Stimulated activated naive CD8-positive, alpha-beta T cell treated with anti-CD3 and anti-CD28 coated beads, Interleukin-15, amount 100 ng/mL, for 72 hours (primary cell): ENCODE measurements at regions not wholly inside any gene's neighbourhood (a gene's known extent, or its start where the extent isn't known, plus 50 kb on each side); places are given as distances from the start of the nearest gene placed in this dataset.

Source experiments
- ATAC-seq: fragments of 150-1000 bp; cut with Tn5 transposase; 2 replicates; pipeline ENCODE4 v1.10.0; 2021; ENCODE audit warnings: mild to moderate bottlenecking, moderate library complexity
- DNase-seq, 2 donors: peaks; one replicate each; pipeline ENCODE4 v3.0.0; 2021 to 2022
- H3K27ac Mint-ChIP-seq, 2 donors: one replicate each; pipeline ENCODE4 v1.8.0; 2022; ENCODE audit warnings: mild to moderate bottlenecking in 2 of 2, mixed read lengths in 2 of 2, moderate library complexity in 2 of 2
- H3K27me3 Mint-ChIP-seq: one replicate; pipeline ENCODE4 v1.8.0; 2022; ENCODE audit warnings: mixed read lengths
- H3K4me1 Mint-ChIP-seq: one replicate; pipeline ENCODE4 v1.8.0; 2022; ENCODE audit warnings: mild to moderate bottlenecking, mixed read lengths
- H3K4me3 Mint-ChIP-seq, 2 donors: one replicate each; pipeline ENCODE4 v1.8.0; 2022; ENCODE audit warnings: mild to moderate bottlenecking in 2 of 2, mixed read lengths in 2 of 2, moderate library complexity in 1 of 2
- H3K9me3 Mint-ChIP-seq, 2 donors: one replicate each; pipeline ENCODE4 v1.8.0; 2022; ENCODE audit warnings: mixed read lengths in 2 of 2

DNA sequence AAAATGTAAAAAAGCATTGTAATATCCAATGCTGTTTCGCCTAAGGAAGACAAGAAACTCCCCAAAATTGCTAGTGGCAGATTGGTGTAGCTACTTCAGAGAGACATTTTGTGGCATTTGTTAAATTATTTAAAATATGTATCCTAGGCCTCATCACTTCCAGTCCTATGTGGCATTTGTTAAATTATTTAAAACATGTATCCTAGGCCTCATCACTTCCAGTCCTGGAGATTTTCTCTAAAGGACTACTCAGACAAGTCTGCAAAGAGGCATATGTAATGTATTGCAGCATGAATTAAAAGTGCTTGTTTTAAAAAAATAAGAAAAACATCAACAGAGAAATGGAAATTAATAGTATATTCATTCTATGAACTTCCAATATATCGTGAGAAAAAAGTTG, 95.6 kb upstream of the KCTD3 start:
- DNase-seq (no peak), ATAC-seq (no peak)
- Mint-ChIP-seq H3K4me3 (no peak overlapping the region), H3K27ac (no peak overlapping the region), H3K27me3 (no peaks in the 10 kb centered on the region), H3K9me3 (peaks cover 4 to 5% of the 10 kb centered on the region in 2 donors), H3K4me1 (no peaks in the 10 kb centered on the region)

DNA sequence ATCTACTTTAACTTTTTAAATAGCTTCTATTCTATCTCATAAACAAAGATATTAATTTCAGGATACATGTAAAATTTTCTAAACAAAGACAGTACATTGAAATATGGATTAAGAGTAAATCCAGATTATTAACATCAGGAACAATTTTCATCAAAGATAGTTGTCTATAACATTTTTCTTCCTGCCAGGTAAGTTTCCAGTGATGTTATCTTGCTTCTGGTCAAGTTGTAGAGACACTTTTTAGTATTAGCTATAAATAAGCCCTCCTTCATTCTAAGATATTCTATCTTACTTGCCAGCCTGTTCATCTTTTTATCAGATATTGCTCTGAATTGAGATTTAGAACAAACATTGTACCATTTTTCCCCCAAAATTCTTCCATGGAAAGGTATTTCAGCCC, 94.4 kb upstream of the KCTD3 start:
- no peak overlapping the region for H3K4me3 Mint-ChIP-seq
- H3K27me3 Mint-ChIP-seq, result no peaks in the 10 kb centered on the region
- H3K4me1 Mint-ChIP-seq, result no peaks in the 10 kb centered on the region
- no peak for ATAC-seq
- no peak for DNase-seq
- H3K9me3 Mint-ChIP-seq, result peaks cover 5 to 14% of the 10 kb centered on the region in 2 donors
- H3K27ac Mint-ChIP-seq, result no peak overlapping the region

DNA sequence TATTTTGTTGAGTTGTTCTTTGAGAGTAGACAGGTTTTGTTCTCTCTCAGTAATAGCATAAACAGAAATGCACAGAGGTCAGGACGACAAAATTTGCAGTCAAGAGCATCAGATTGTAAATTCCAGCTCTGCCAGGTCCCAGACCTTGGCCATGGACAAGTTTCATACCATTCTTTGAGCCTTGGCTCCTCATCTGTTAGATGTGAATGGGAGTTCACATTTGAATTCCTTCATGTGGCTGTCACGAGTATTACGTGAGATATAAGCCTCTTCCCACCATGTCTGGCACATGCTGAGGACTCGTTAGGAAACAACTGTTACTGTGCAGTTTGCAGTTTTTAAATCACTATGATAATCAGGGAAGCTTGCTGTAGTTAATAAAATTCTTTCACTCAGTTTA, 93.2 kb upstream of the KCTD3 start:
- ATAC-seq, result no peak
- peaks cover 5 to 23% of the 10 kb centered on the region in 2 donors for H3K9me3 Mint-ChIP-seq

DNA sequence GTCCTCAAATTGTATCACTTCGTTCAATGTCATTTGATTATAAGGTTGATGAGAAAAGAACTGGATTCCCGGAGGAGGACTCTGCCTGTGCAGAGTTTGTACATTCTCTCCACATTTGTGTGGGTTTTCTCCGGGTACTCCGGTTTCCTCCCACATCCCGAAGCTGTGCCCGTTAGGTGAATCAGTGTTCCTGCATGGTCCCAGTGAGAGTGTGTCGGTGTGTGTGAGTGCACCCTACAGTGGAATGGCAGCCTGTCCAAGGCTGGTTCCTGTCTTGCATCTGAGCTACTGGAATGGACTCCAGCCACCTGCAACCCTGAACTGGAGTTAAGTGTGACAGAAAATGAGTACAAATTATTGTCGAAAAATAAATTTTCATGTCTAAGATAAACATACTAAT, 92.2 kb upstream of the KCTD3 start:
- no peak for DNase-seq
- no peak overlapping the region for H3K27ac Mint-ChIP-seq

More for the DNA sequence above, 93.2 kb upstream of the KCTD3 start:
- H3K27ac Mint-ChIP-seq, result no peak overlapping the region
- H3K4me1 Mint-ChIP-seq, result no peaks in the 10 kb centered on the region
- DNase-seq, result no peak
- no peaks in the 10 kb centered on the region for H3K27me3 Mint-ChIP-seq
- H3K4me3 Mint-ChIP-seq, result no peak overlapping the region

DNA sequence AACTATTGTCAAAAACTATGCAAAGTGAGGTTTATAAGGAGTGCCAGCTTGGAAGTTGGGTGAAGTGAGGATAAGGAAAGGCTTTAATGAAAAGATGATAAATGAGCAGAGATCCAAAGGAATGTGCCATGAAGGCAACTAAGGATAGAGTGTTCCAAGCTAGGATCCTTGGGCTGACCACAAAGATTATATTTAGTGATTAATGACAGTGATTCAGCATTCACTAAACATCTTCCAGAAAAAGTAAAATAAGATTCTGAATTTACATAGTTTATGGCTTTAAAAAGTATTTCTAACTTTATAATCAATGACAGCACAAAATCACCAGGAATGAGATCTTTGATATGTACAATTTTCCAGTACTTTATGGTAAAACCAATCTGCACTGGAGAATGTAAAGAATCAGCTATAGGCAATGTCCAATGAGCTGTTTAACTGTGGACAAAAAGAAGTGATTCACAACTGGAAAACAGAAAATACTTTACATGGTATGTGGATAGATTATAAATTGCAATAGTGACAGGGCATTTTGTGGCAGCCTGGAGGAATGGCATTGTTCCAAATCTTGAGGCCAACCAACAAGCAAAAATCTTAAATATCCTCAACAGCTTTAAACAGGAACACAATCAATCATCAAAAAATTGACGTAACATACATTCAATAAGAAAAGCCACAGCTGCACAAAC, 91.2 kb upstream of the KCTD3 start:
- Mint-ChIP-seq H3K4me3 (no peak overlapping the region), H3K27ac (no peak overlapping the region), H3K9me3 (peaks cover 5 to 23% of the 10 kb centered on the region in 2 donors), H3K27me3 (no peaks in the 10 kb centered on the region), H3K4me1 (no peaks in the 10 kb centered on the region)
- no peak for DNase-seq
- no peak for ATAC-seq

More for the DNA sequence above, 92.2 kb upstream of the KCTD3 start:
- Mint-ChIP-seq H3K4me1 (no peaks in the 10 kb centered on the region), H3K27me3 (no peaks in the 10 kb centered on the region), H3K4me3 (no peak overlapping the region), H3K9me3 (peaks cover 5 to 23% of the 10 kb centered on the region in 2 donors)
- ATAC-seq, result no peak

DNA sequence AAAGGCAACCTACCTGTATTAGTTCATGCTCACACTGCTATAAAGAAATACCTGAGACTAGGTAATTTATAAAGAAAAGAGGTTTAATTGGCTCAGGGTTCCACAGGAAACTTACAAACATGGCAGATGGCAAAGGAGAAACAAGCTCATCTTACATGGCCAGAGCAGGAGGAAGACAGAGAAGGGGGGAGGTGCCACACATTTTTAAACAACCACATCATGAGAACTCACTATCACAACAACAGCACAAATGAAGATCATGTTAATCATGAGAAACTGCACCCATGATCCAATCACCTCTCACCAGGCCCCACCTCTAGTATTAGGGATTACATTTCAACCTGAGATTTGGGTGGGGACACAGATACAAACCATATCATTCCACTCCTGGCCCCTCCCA, 90.6 kb upstream of the KCTD3 start:
- Mint-ChIP-seq H3K9me3 (peaks cover 5 to 23% of the 10 kb centered on the region in 2 donors), H3K27me3 (no peaks in the 10 kb centered on the region), H3K27ac (no peak overlapping the region), H3K4me3 (no peak overlapping the region), H3K4me1 (no peaks in the 10 kb centered on the region)
- ATAC-seq (no peak), DNase-seq (no peak)

DNA sequence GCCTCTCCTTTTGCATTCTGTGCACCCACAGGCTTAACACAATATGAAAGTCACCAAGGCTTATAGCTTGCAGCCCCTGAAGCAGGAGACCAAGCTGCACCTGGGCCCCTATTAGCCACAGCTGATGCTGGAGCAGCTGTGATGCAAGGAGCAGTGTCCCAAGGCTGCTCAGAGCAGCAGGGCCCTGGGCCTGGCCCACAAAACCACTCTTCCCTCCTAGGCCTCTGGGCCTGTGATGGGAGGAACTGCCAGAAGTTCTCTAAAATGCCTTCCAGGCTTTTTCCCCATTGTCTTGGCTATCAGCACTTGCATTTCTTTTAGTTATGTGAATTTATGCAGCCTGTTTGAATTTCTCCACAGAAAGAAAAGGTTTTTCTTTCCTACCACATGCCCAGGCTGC, 89.5 kb upstream of the KCTD3 start:
- H3K4me3 Mint-ChIP-seq, result no peak overlapping the region
- H3K4me1 Mint-ChIP-seq, result no peaks in the 10 kb centered on the region
- H3K9me3 Mint-ChIP-seq, result peaks cover 5 to 23% of the 10 kb centered on the region in 2 donors
- no peaks in the 10 kb centered on the region for H3K27me3 Mint-ChIP-seq
- H3K27ac Mint-ChIP-seq, result no peak overlapping the region
- DNase-seq (no peak), ATAC-seq (no peak)

DNA sequence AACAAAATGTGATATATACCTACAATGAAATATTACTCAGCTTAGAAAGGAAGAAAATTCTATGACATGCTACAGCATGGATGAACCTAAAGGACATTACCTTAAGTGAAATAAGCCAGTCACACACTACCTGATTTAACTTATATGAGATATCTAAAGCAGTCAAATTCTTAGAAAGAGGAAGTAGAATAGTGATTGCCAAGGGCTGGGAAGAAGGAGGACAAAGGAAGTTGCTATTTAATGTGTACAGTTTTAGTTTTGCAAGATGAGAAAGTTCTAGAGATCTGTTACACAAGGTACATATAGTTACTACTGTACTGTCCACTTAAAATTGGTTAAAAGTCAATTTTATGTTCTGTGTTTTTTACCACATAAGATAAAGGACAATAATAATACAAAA, 87.5 kb upstream of the KCTD3 start:
- Mint-ChIP-seq H3K4me3 (no peak overlapping the region), H3K27ac (no peak overlapping the region), H3K4me1 (no peaks in the 10 kb centered on the region), H3K9me3 (peaks cover 5 to 23% of the 10 kb centered on the region in 2 donors), H3K27me3 (no peaks in the 10 kb centered on the region)
- ATAC-seq, result no peak
- no peak for DNase-seq

DNA sequence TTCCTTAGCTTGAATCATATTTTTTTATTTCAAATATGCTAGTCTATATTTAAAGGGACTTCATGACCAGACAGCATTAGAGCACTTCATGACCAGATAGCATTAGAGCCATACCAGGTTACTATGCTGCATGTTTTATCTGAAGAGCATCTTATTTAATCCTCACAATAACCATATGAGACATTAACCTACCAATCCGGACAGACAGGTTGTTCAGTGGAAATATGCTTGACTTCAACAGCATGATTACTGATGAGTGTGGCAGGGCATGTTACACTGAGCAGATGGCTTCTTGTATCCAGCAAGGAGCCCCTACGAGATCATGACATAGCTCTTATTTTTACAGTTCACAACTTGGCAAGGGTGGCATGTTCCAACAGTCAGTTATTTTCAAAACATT, 85.0 kb upstream of the KCTD3 start:
- Mint-ChIP-seq H3K9me3 (peaks cover 0 to 16% of the 10 kb centered on the region in 2 donors), H3K27me3 (no peaks in the 10 kb centered on the region), H3K4me3 (no peak overlapping the region), H3K4me1 (no peaks in the 10 kb centered on the region), H3K27ac (no peak overlapping the region)
- ATAC-seq, result no peak
- DNase-seq, result no peak

DNA sequence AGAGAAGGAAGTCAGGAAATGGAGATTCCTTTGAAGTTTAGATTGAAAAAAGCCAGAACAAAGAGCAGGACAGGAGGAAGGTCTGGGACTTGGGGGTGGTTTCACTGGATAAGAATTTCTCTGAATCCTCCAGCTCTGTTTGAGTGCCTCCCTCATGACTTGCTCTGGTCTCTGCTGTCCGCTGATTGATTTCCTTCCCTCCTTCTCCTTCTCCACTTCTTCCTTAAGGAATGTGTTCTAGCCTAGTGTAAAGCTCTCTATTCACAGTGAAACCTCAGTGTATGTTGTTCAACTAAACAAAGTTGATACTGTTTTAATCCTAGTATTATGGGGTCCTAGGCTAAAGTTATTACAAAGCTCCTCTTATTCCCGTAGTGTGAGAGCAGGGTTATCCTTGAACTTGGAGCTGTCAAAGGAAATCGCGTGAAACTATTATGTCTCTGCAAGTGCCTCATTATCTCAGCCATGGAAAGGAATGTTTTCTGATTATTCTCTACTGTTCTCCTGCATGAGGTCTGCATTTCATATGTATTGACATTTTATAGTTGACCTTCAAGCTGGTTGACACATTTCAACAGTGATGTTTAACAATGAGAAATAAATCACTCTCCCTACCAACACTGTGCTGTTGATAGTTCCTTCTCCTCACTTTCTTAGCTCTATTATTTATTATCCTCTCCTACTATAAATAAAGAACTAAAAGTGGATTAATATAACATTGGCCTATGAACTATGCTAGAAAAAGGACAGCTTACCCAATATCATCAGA, 82.7 kb upstream of the KCTD3 start:
- ATAC-seq, result no peak
- H3K27me3 Mint-ChIP-seq, result no peaks in the 10 kb centered on the region
- H3K27ac Mint-ChIP-seq, result no peak overlapping the region
- H3K4me3 Mint-ChIP-seq, result no peak overlapping the region
- H3K9me3 Mint-ChIP-seq, result no peaks in the 10 kb centered on the region
- no peaks in the 10 kb centered on the region for H3K4me1 Mint-ChIP-seq
- no peak for DNase-seq

DNA sequence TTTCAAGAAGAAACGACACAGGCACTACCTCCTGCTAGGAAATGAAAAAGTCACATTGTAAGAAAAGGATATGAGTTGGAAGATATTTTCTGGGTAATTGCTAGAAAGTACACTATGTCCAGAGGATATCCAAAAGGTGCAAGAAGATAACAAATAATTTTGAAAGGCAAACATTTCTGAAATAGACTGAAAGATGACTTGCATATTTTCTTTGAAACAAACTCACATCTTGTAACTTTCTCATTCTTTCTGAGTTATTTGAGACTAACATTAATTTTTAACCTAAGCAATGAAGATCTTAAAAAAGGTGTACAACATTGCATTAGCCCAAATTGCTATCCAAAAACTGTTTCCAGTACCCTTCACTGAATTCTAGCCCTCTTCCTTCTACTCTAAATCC, 79.6 kb upstream of the KCTD3 start:
- Mint-ChIP-seq H3K4me1 (no peaks in the 10 kb centered on the region), H3K27ac (no peak overlapping the region), H3K27me3 (no peaks in the 10 kb centered on the region), H3K9me3 (peaks cover 13 to 15% of the 10 kb centered on the region in 2 donors), H3K4me3 (no peak overlapping the region)
- DNase-seq (no peak), ATAC-seq (no peak)

DNA sequence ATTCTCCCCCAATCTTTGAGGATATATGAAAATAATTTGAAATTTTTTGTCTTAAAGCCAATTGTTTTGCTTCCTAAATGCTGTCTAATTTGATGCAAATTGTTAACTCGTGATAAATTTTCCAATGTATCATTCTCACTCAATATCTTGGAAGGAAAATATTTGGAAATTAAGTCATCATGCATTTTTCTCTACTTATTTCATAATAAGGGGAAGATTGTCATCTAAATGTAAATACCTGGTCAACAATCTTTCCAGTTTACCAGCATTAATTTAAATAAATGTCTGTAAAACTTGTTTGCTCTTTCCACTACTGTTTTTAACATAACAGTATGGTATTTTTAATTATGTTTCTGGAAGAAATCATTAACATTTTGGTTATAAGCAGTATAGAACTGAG, 78.3 kb upstream of the KCTD3 start:
- H3K9me3 Mint-ChIP-seq, result peaks cover 15 to 21% of the 10 kb centered on the region in 2 donors
- H3K27ac Mint-ChIP-seq, result no peak overlapping the region
- DNase-seq (no peak), ATAC-seq (no peak)
- peaks cover 8% of the 10 kb centered on the region for H3K27me3 Mint-ChIP-seq
- H3K4me1 Mint-ChIP-seq, result no peaks in the 10 kb centered on the region
- no peak overlapping the region for H3K4me3 Mint-ChIP-seq

DNA sequence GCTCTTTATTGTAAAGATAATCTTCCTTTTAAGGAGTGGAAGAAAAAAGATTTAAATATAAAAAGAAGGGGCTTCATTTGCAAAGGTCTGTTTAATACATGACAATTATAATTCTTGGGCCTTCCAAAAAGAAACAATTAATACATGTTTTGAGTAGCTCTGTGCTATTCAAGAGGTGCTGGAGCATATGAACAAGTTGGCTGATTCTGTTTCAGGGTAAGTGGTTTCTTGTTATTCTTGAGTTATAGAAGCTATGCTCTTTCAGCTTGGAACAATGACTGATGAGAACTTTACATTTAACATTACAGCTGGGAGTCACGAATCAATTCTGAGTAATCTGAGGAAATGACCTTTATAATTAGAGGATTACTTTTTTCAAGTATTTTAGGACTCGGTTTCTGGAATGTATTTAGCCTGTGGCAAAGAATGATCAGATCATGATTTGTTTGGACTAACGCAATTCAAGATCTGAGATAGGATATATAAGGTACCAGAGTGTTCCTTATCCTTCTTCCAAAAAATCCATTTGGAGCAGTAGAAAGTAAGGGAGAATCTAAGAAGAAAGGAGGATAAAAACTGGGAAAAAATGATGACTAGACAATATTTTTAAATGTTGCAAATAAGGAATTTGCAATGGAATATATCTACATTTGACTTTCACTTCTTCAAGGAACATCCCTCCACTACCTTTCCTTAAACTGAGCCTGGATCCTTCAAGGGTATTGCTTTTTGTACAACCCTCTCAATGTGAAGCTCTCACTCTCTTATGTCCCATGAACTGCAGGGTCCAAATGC, 77.1 kb upstream of the KCTD3 start:
- Mint-ChIP-seq H3K27ac (no peak overlapping the region), H3K27me3 (peaks cover 8% of the 10 kb centered on the region), H3K4me1 (no peaks in the 10 kb centered on the region), H3K4me3 (no peak overlapping the region), H3K9me3 (peaks cover 15 to 21% of the 10 kb centered on the region in 2 donors)
- ATAC-seq (no peak), DNase-seq (no peak)

DNA sequence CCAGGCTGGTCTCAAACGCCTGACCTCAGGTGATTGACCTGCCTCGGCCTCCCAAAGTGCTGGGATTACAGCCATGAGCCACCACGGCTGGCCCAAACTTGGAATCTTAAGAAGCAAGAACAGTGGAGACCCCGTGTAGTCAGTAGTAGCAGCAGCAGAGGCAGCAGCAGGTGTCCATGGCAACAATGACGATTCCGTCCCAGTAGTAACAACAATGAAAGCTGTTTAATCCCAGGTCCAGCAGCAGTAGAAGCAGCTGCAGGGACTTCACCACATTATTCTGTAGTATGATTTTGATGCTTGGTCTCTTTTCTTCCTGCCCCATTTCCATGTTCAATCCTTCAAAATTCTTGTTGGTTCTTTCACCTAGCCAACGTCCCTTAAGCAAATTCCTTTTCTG, 69.6 kb upstream of the KCTD3 start:
- ATAC-seq, result no peak
- no peak overlapping the region for H3K27ac Mint-ChIP-seq
- no peak for DNase-seq
- H3K9me3 Mint-ChIP-seq, result peaks cover 0 to 7% of the 10 kb centered on the region in 2 donors
- no peaks in the 10 kb centered on the region for H3K4me1 Mint-ChIP-seq
- H3K27me3 Mint-ChIP-seq, result peaks cover 19% of the 10 kb centered on the region
- H3K4me3 Mint-ChIP-seq, result no peak overlapping the region

DNA sequence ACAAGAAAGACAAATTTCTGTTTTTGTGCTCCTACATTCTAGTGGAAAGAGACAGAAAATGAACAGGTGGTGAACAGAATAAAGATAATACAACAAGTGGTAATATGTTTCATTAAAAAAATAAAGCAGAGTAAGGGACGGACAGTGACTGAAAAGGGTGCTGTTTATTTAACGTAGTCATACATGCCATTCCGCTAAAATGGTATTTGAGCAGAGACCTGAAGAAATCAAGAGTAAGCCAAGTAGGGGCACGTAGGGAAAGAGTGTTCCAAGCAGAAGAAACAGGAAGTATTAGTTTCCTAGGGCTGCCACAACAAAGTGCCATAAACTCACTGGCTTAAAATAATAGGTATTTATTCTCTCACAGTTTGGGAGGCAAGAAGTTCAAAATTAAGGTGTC, 65.6 kb upstream of the KCTD3 start:
- no peaks in the 10 kb centered on the region for H3K4me1 Mint-ChIP-seq
- no peaks in the 10 kb centered on the region for H3K9me3 Mint-ChIP-seq
- H3K4me3 Mint-ChIP-seq, result no peak overlapping the region
- no peak overlapping the region for H3K27ac Mint-ChIP-seq
- H3K27me3 Mint-ChIP-seq, result peaks cover 13% of the 10 kb centered on the region
- DNase-seq (no peak), ATAC-seq (no peak)

DNA sequence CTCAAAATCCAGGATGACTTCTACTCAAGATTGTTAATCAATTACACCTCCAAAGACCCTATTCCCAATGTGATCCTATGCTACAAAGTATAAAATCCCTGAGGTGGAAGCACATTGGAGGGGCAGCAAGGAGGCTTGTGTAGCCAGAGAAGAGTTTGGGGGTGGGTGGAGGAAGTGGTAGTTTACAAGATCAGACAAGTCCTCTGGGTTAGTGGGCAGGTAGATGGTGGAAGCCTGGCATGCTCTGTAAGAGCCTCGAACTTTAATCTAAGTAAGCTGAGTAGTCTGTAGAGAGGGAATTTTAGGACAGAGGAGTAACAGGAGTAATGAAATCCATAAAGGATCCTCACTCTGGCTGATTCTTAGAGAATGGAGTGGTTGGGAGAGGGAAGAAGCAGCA, 65.0 kb upstream of the KCTD3 start:
- Mint-ChIP-seq H3K4me3 (no peak overlapping the region), H3K4me1 (no peaks in the 10 kb centered on the region), H3K27ac (no peak overlapping the region), H3K27me3 (peaks cover 13% of the 10 kb centered on the region), H3K9me3 (no peaks in the 10 kb centered on the region)
- ATAC-seq (no peak), DNase-seq (no peak)
